ENCODE measurements at regions not wholly inside any gene's neighbourhood (a gene's known extent, or its start where the extent isn't known, plus 50 kb on each side); places are given as distances from the start of the nearest gene placed in this dataset.

DNA sequence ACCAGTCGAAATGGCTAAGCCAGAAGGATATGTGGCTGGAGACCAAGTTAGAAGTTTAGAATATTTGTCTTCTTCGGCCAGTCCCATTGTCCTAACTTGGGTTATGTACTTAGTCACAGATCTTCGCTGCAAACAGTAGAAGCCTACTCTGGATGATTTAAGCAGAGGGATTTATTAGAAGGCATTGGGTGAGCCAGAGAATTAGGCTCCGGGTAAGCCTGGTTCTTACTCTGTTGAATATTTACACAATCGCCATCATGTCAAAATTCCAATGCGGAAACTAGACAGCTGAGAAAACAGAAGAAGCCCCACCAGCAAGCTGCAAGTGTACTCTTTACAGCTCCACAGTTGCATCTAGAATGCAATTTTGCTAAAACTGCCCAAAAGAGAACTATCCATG, 276.6 kb downstream of the CMPK2 start:
- Histone ChIP-seq H3K9me2 (replicated peaks; ENCODE audit: low read length) (no peaks in the 10 kb centered on the region), H3K36me3 (ENCODE audit: low read depth, low read length) (no peaks in the 10 kb centered on the region), H3K4me1 (ENCODE audit: insufficient read depth, low read length) (no peaks in the 10 kb centered on the region), H3K9me3 (ENCODE audit: low read length) (no peaks in the 10 kb centered on the region), H3K27ac (ENCODE audit: low read length) (no peak overlapping the region), H3F3A (ENCODE audit: low read length, unreplicated experiment) (no peaks in the 10 kb centered on the region), H3K9ac (ENCODE audit: low read length) (no peak overlapping the region), H2AFZ (ENCODE audit: low read length) (no peak overlapping the region), H3K79me2 (ENCODE audit: low read length) (no peaks in the 10 kb centered on the region), H3K27me3 (ENCODE audit: low read length) (no peaks in the 10 kb centered on the region), H3K4me2 (ENCODE audit: low read length) (no peak overlapping the region), H4K20me1 (ENCODE audit: low read length) (no peaks in the 10 kb centered on the region), H3K4me3 (ENCODE audit: low read length) (no peak overlapping the region)
- intact Hi-C loops (cut with micrococcal nuclease), result no loop called here
- POLR2A ChIA-PET (ENCODE audit: unreplicated experiment), result no interaction called here
- BruUV-seq (replicated peaks), result no TSS peak
- no peak for TF ChIP-seq EZH2phosphoT487 (IDR thresholded peaks at IDR 0.05; ENCODE audit: borderline replicate concordance, low read length)
- no peak for TF ChIP-seq EZH2 (IDR thresholded peaks at IDR 0.05; ENCODE audit: low read length, unreplicated experiment)
- TF ChIP-seq, protein P1, sequence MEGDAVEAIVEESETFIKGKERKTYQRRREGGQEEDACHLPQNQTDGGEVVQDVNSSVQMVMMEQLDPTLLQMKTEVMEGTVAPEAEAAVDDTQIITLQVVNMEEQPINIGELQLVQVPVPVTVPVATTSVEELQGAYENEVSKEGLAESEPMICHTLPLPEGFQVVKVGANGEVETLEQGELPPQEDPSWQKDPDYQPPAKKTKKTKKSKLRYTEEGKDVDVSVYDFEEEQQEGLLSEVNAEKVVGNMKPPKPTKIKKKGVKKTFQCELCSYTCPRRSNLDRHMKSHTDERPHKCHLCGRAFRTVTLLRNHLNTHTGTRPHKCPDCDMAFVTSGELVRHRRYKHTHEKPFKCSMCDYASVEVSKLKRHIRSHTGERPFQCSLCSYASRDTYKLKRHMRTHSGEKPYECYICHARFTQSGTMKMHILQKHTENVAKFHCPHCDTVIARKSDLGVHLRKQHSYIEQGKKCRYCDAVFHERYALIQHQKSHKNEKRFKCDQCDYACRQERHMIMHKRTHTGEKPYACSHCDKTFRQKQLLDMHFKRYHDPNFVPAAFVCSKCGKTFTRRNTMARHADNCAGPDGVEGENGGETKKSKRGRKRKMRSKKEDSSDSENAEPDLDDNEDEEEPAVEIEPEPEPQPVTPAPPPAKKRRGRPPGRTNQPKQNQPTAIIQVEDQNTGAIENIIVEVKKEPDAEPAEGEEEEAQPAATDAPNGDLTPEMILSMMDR (conservative IDR thresholded peaks at IDR 0.05; ENCODE audit: low read depth, low read length), result no peak
- no peak for DNase-seq
- CTCF ChIA-PET, result no interaction called here
- no peak for ATAC-seq

DNA sequence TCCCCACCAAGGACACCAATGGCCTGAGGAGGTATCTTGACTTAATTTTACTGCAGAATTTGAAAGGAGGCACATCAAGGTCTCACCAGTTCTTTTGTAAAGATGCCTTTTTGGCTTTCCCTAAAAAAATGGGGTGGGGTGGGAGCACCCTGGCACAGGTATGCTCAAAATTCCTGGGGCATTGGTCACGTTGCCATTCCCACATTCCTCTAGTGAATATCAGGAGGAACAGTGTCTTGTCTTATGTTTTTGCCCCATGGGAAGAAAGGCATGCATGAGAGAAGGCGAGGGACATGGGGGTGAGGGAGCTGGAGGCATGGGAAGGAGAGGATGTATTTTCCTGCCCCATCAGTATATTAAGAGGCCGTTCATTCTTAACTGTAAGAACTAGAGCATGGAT, 275.3 kb downstream of the CMPK2 start:
- TF ChIP-seq EZH2phosphoT487 (IDR thresholded peaks at IDR 0.05; ENCODE audit: borderline replicate concordance, low read length) (no peak), EZH2 (IDR thresholded peaks at IDR 0.05; ENCODE audit: low read length, unreplicated experiment) (no peak)
- TF ChIP-seq, protein P1 (conservative IDR thresholded peaks at IDR 0.05; ENCODE audit: low read depth, low read length), result no peak

DNA sequence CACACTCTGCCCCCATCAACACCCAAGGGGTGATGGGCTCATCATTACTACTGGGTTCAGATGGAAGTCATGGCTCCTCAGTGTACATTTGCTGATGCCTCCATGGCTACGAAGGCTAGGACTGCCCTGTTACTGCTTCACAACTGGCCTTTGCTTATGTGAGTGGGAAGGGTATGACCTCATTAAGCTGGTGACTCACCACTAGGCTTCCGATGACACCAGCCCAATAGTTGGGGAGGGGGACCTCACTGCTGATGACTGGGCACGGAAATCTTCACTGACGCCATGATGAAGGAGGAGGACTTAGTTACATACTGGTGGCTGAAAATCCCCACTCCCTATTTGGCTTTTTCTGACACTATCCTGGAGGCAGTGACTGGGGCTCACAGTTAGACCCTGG, 263.2 kb downstream of the CMPK2 start:
- no peak overlapping the region for H3K9ac ChIP-seq (ENCODE audit: low read length)
- no peaks in the 10 kb centered on the region for H3K9me2 ChIP-seq (replicated peaks; ENCODE audit: low read length)
- H3K27ac ChIP-seq (ENCODE audit: low read length), result no peak overlapping the region
- ATAC-seq (no peak), DNase-seq (no peak)
- intact Hi-C loops (cut with micrococcal nuclease), result no loop called here
- no peak overlapping the region for H3K4me2 ChIP-seq (ENCODE audit: low read length)
- H3K36me3 ChIP-seq (ENCODE audit: low read depth, low read length), result no peaks in the 10 kb centered on the region
- no peaks in the 10 kb centered on the region for H3K27me3 ChIP-seq (ENCODE audit: low read length)
- CTCF ChIA-PET, result no interaction called here
- no TSS peak for BruUV-seq (replicated peaks)
- no peaks in the 10 kb centered on the region for H3K9me3 ChIP-seq (ENCODE audit: low read length)
- H3F3A ChIP-seq (ENCODE audit: low read length, unreplicated experiment), result no peaks in the 10 kb centered on the region
- H2AFZ ChIP-seq (ENCODE audit: low read length), result no peak overlapping the region
- no peaks in the 10 kb centered on the region for H4K20me1 ChIP-seq (ENCODE audit: low read length)
- no peaks in the 10 kb centered on the region for H3K79me2 ChIP-seq (ENCODE audit: low read length)
- H3K4me1 ChIP-seq (ENCODE audit: insufficient read depth, low read length), result no peaks in the 10 kb centered on the region
- POLR2A ChIA-PET (ENCODE audit: unreplicated experiment), result no interaction called here
- TF ChIP-seq, protein P1 (conservative IDR thresholded peaks at IDR 0.05; ENCODE audit: low read depth, low read length), result no peak
- TF ChIP-seq EZH2phosphoT487 (IDR thresholded peaks at IDR 0.05; ENCODE audit: borderline replicate concordance, low read length) (no peak), EZH2 (IDR thresholded peaks at IDR 0.05; ENCODE audit: low read length, unreplicated experiment) (no peak)
- H3K4me3 ChIP-seq (ENCODE audit: low read length), result no peak overlapping the region

More for the DNA sequence above, 275.3 kb downstream of the CMPK2 start:
- H3K27ac ChIP-seq (ENCODE audit: low read length), result no peak overlapping the region
- H3K9me3 ChIP-seq (ENCODE audit: low read length), result no peaks in the 10 kb centered on the region
- H3K4me1 ChIP-seq (ENCODE audit: insufficient read depth, low read length), result no peaks in the 10 kb centered on the region
- H3K9ac ChIP-seq (ENCODE audit: low read length), result no peak overlapping the region
- no peak overlapping the region for H3K4me3 ChIP-seq (ENCODE audit: low read length)
- H3K9me2 ChIP-seq (replicated peaks; ENCODE audit: low read length), result no peaks in the 10 kb centered on the region
- no peaks in the 10 kb centered on the region for H3F3A ChIP-seq (ENCODE audit: low read length, unreplicated experiment)
- no peaks in the 10 kb centered on the region for H4K20me1 ChIP-seq (ENCODE audit: low read length)
- intact Hi-C loops (cut with micrococcal nuclease), result no loop called here
- ChIA-PET CTCF (no interaction called here), POLR2A (ENCODE audit: unreplicated experiment) (no interaction called here)
- H3K79me2 ChIP-seq (ENCODE audit: low read length), result no peaks in the 10 kb centered on the region
- no peak overlapping the region for H2AFZ ChIP-seq (ENCODE audit: low read length)
- ATAC-seq (no peak), DNase-seq (no peak)
- no TSS peak for BruUV-seq (replicated peaks)
- no peaks in the 10 kb centered on the region for H3K36me3 ChIP-seq (ENCODE audit: low read depth, low read length)
- H3K4me2 ChIP-seq (ENCODE audit: low read length), result no peak overlapping the region
- H3K27me3 ChIP-seq (ENCODE audit: low read length), result no peaks in the 10 kb centered on the region
